ENCODE measurements at regions not wholly inside any gene's neighbourhood (a gene's known extent, or its start where the extent isn't known, plus 50 kb on each side); places are given as distances from the start of the nearest gene placed in this dataset.

DNA sequence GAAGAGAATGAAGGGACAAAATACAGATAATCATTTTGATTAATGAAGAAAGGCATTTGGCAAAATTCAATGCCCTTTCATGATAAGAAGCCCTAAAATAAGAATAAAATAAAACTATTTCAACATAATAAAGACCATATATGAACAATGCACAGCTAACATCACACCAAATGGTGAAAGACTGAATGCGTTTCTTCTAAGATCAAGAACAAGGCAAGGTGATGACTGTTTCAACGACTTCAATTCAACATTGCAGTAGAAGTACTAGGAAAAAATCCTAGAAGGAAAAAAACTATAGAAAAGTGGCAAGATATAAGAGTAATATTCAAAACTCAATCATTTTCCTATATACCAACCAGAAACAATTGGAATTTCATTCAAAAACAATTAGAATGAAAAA is 280.1 kb upstream of the GRM7 start:
- TF ChIP-seq, protein P1, sequence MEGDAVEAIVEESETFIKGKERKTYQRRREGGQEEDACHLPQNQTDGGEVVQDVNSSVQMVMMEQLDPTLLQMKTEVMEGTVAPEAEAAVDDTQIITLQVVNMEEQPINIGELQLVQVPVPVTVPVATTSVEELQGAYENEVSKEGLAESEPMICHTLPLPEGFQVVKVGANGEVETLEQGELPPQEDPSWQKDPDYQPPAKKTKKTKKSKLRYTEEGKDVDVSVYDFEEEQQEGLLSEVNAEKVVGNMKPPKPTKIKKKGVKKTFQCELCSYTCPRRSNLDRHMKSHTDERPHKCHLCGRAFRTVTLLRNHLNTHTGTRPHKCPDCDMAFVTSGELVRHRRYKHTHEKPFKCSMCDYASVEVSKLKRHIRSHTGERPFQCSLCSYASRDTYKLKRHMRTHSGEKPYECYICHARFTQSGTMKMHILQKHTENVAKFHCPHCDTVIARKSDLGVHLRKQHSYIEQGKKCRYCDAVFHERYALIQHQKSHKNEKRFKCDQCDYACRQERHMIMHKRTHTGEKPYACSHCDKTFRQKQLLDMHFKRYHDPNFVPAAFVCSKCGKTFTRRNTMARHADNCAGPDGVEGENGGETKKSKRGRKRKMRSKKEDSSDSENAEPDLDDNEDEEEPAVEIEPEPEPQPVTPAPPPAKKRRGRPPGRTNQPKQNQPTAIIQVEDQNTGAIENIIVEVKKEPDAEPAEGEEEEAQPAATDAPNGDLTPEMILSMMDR (IDR thresholded peaks at IDR 0.05), result no peak
- TF ChIP-seq POLR2A (IDR thresholded peaks at IDR 0.05), result no peak

Data from testis (tissue), 2 donors.